ENCODE measurements at regions not wholly inside any gene's neighbourhood (a gene's known extent, or its start where the extent isn't known, plus 50 kb on each side); places are given as distances from the start of the nearest gene placed in this dataset.
A peak's percentile ranks its signal among the peaks of the same experiment; 100 is the strongest.

GRCh38 chr22:47817380-47817779 lies 1054.9 kb downstream of the TBC1D22A start:
- DNase-seq: no peak

DNA sequence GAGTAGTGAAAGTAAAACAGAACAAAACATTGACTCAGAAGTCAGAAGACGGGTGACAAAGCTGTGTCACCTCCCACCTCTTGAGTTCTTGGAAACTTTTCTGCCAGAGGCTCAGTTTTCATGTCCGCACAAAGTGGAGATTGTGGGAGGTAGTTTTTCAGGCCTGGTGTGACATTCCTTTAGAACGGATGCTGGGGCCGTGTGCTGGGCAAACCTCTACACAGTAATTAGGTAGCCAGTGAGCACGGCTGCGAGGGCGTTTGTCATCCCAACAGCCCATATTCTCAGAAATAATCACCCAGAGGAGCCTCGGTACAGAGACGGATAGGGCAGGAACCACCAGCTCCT lies 1054.4 kb downstream of the TBC1D22A start:
- H3K36me3 ChIP-seq (replicated peaks; ENCODE audit: control insufficient read depth, insufficient read depth, low read length): no peaks in the 10 kb centered on the region
- H3K27me3 ChIP-seq (ENCODE audit: control insufficient read depth, insufficient read depth, low read length): no peaks in the 10 kb centered on the region
- no peak for DNase-seq
- no peak overlapping the region for H3K4me3 ChIP-seq (ENCODE audit: insufficient read depth, low read depth, low read length)

More at GRCh38 chr22:47817380-47817779, 1054.9 kb downstream of the TBC1D22A start:
- Histone ChIP-seq H3K36me3 (replicated peaks; ENCODE audit: control insufficient read depth, insufficient read depth, low read length) (no peaks in the 10 kb centered on the region), H3K4me3 (ENCODE audit: insufficient read depth, low read depth, low read length) (no peak overlapping the region), H3K27me3 (ENCODE audit: control insufficient read depth, insufficient read depth, low read length) (no peaks in the 10 kb centered on the region)

- DNase-seq: no peak
- Histone ChIP-seq H3K27me3 (ENCODE audit: control insufficient read depth, insufficient read depth, low read length) (no peaks in the 10 kb centered on the region), H3K4me3 (ENCODE audit: insufficient read depth, low read depth, low read length) (no peak overlapping the region), H3K36me3 (replicated peaks; ENCODE audit: control insufficient read depth, insufficient read depth, low read length) (no peaks in the 10 kb centered on the region)
Measured at GRCh38 chr22:47816121-47816862, 1053.8 kb downstream of the TBC1D22A start.

- Histone ChIP-seq H3K27me3 (ENCODE audit: control insufficient read depth, insufficient read depth, low read length) (no peaks in the 10 kb centered on the region), H3K4me3 (ENCODE audit: insufficient read depth, low read depth, low read length) (no peak overlapping the region), H3K36me3 (replicated peaks; ENCODE audit: control insufficient read depth, insufficient read depth, low read length) (no peaks in the 10 kb centered on the region)
- no peak for DNase-seq
Measured at GRCh38 chr22:47814474-47814873, 1052.0 kb downstream of the TBC1D22A start.

GRCh38 chr22:47813661-47814060 lies 1051.2 kb downstream of the TBC1D22A start:
- Histone ChIP-seq H3K36me3 (replicated peaks; ENCODE audit: control insufficient read depth, insufficient read depth, low read length) (no peaks in the 10 kb centered on the region), H3K4me3 (ENCODE audit: insufficient read depth, low read depth, low read length) (no peak overlapping the region), H3K27me3 (ENCODE audit: control insufficient read depth, insufficient read depth, low read length) (no peaks in the 10 kb centered on the region)
- DNase-seq: no peak

- DNase-seq: no peak
- Histone ChIP-seq H3K36me3 (replicated peaks; ENCODE audit: control insufficient read depth, insufficient read depth, low read length) (no peaks in the 10 kb centered on the region), H3K27me3 (ENCODE audit: control insufficient read depth, insufficient read depth, low read length) (no peaks in the 10 kb centered on the region), H3K4me3 (ENCODE audit: insufficient read depth, low read depth, low read length) (no peak overlapping the region)
Measured at GRCh38 chr22:47811971-47812370, 1049.5 kb downstream of the TBC1D22A start.

GRCh38 chr22:47810505-47811500 lies 1048.4 kb downstream of the TBC1D22A start:
- no peak for DNase-seq
- Histone ChIP-seq H3K4me3 (ENCODE audit: insufficient read depth, low read depth, low read length) (no peak overlapping the region), H3K27me3 (ENCODE audit: control insufficient read depth, insufficient read depth, low read length) (no peaks in the 10 kb centered on the region), H3K36me3 (replicated peaks; ENCODE audit: control insufficient read depth, insufficient read depth, low read length) (no peaks in the 10 kb centered on the region)

GRCh38 chr22:47808886-47809620 lies 1046.6 kb downstream of the TBC1D22A start:
- no peak overlapping the region for H3K4me3 ChIP-seq (ENCODE audit: insufficient read depth, low read depth, low read length)
- DNase-seq: no peak
- H3K27me3 ChIP-seq (ENCODE audit: control insufficient read depth, insufficient read depth, low read length): no peaks in the 10 kb centered on the region
- no peaks in the 10 kb centered on the region for H3K36me3 ChIP-seq (replicated peaks; ENCODE audit: control insufficient read depth, insufficient read depth, low read length)

GRCh38 chr22:47808236-47808635 lies 1045.8 kb downstream of the TBC1D22A start:
- DNase-seq: no peak
- Histone ChIP-seq H3K27me3 (ENCODE audit: control insufficient read depth, insufficient read depth, low read length) (no peaks in the 10 kb centered on the region), H3K4me3 (ENCODE audit: insufficient read depth, low read depth, low read length) (no peak overlapping the region), H3K36me3 (replicated peaks; ENCODE audit: control insufficient read depth, insufficient read depth, low read length) (no peaks in the 10 kb centered on the region)

DNA sequence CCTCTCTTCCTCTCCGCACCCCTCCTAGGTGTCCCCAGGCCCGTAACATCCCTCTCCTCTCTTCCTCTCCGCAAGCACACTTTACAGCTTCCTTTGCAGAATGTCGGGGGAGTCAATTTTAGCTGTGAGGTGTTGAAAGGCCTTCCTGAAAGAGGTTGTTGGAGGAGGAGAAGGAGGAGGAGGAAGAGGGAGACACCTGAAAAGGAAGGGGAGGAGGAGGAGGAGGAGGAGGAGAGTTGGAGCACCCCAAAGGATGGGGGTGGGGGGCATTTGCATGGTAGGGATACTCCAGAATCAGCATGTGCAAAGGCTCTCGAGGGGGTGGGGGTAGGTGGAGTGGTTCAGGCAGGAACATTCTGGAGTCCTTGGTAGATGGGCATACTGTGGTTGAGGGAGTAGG lies 1045.1 kb downstream of the TBC1D22A start:
- H3K4me3 ChIP-seq (ENCODE audit: insufficient read depth, low read depth, low read length): no peak overlapping the region
- no peaks in the 10 kb centered on the region for H3K36me3 ChIP-seq (replicated peaks; ENCODE audit: control insufficient read depth, insufficient read depth, low read length)
- H3K27me3 ChIP-seq (ENCODE audit: control insufficient read depth, insufficient read depth, low read length): no peaks in the 10 kb centered on the region
- DNase-seq: no peak

DNA sequence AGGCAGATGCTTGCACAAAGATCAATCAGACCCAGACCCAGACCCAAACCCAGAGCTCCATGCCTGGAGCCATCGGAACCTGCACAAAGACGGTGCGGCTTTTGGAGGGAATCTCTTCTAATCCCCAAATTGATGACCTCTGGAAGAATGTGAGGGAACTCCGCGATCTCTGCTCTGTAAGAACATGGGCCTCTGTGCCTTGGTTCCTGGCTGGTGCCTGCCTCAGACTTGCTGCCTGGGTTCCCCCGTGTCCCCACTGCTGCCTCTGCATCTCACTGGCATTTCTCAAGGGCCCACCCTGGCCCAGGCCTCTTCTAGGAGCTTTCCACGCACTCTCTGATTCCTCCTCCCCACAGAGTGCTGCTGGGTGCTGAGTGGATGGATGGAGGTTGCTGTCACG lies 1044.4 kb downstream of the TBC1D22A start:
- H3K36me3 ChIP-seq (replicated peaks; ENCODE audit: control insufficient read depth, insufficient read depth, low read length): no peaks in the 10 kb centered on the region
- no peak overlapping the region for H3K4me3 ChIP-seq (ENCODE audit: insufficient read depth, low read depth, low read length)
- no peak for DNase-seq
- H3K27me3 ChIP-seq (ENCODE audit: control insufficient read depth, insufficient read depth, low read length): no peaks in the 10 kb centered on the region

GRCh38 chr22:47805394-47805935 lies 1043.0 kb downstream of the TBC1D22A start:
- H3K4me3 ChIP-seq (ENCODE audit: insufficient read depth, low read depth, low read length): no peak overlapping the region
- H3K36me3 ChIP-seq (replicated peaks; ENCODE audit: control insufficient read depth, insufficient read depth, low read length): no peaks in the 10 kb centered on the region
- H3K27me3 ChIP-seq (ENCODE audit: control insufficient read depth, insufficient read depth, low read length): no peaks in the 10 kb centered on the region
- no peak for DNase-seq

GRCh38 chr22:47804281-47804680 lies 1041.8 kb downstream of the TBC1D22A start:
- DNase-seq: no peak
- Histone ChIP-seq H3K36me3 (replicated peaks; ENCODE audit: control insufficient read depth, insufficient read depth, low read length) (no peaks in the 10 kb centered on the region), H3K4me3 (ENCODE audit: insufficient read depth, low read depth, low read length) (no peak overlapping the region), H3K27me3 (ENCODE audit: control insufficient read depth, insufficient read depth, low read length) (no peaks in the 10 kb centered on the region)

DNA sequence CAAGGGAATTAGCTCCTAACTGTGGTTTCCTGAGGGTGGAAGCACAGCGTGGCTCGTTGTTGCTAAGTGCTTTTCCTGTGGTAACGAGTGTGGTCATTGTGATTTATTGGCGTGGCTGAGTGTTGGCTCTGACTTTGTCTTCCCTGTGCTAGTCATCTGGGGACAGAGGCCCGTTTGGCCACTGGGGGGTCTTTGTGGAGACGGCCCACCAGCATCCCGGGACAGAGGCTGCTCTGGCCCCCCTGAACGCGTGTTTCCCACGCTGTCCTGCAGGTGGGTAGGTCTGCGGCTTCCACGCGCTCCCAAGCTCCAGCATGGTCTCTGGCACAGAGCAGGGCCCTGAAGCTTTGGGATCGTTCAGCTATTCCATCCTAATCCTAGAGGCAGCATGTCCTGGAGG lies 1040.0 kb downstream of the TBC1D22A start:
- Histone ChIP-seq H3K27me3 (ENCODE audit: control insufficient read depth, insufficient read depth, low read length) (no peaks in the 10 kb centered on the region), H3K36me3 (replicated peaks; ENCODE audit: control insufficient read depth, insufficient read depth, low read length) (no peaks in the 10 kb centered on the region), H3K4me3 (ENCODE audit: insufficient read depth, low read depth, low read length) (no peak overlapping the region)
- peak; percentile 66 for DNase-seq

Measured in H7 (cell line).